ENCODE measurements at regions not wholly inside any gene's neighbourhood (a gene's known extent, or its start where the extent isn't known, plus 50 kb on each side); places are given as distances from the start of the nearest gene placed in this dataset.

DNA sequence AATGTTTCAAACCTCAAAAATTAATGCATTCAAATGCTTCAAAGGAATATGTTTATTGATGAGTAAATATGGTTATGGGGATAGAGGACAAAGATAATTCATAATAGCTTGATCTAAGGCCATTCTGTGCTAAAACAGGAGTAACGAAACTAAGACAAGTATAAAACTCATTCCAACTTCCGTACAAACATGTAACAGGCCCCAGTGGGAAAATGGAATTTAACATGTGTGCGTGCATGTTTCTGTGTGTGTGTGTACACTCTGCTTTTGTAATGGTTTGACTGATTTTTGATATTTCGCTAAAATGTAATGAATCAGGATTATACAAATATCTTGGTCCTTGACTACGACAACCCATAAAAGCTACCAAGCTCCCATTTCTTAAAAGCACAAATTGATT lies 91.0 kb downstream of the KLF12 start:
- DNase-seq (ENCODE audit: low read depth) = no peak

DNA sequence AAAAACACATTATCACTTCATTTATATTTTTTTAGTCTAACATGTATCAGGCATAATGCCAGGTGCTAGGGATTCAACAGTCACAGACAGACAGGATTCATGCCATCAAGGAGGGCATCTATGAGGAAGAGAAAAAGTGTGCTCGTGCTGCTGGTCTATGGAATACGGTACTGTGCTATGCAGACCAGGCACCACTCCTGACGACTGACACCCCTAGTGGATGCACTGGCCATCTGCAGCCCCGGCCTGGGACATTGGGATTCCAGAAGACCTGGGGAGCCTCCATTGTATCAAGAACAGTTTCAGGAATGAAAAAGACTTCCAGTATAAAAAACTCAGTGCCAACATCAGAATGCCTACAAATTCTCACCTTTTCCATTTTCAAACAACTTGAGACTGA lies 94.0 kb downstream of the KLF12 start:
- peak; percentile 18 for DNase-seq (ENCODE audit: low read depth)

DNA sequence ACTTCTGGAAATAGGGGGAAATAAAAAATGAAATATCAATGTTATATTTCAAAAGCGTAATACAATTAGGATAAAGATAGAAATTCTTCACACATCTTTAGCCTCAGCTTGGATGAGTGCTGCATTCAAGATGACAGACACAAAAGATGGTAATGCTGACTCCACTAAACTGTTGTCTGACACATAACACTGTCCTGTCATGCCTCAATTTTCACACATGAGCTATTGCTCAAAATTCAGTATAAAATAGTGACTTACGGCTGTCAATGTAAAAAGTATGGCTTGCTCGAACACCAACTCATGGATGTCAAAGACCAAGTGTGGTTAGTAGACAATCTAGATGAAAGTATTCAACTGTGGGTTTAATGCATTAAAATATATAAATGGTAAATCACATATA lies 94.5 kb downstream of the KLF12 start:
- DNase-seq (ENCODE audit: low read depth) = no peak

DNA sequence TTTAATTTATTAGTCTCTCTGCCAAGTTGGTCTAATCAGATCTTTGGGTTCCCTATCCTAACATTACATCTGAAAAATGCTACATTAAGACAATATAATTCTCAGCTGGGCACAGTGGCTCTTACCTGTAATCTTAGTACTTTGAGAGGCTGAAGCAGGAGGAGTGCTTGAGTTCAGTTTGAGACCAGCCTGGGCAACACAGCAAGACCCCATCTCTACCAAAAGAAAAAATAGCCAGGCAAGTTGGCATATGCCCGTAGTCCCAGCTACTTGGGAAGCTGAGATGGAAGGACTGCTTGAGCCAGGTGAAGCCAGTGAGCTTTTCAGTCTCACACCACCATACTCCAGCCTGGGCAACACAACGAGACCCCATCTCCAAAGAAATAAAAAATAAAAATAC lies 95.0 kb downstream of the KLF12 start:
- DNase-seq (ENCODE audit: low read depth) = no peak

DNA sequence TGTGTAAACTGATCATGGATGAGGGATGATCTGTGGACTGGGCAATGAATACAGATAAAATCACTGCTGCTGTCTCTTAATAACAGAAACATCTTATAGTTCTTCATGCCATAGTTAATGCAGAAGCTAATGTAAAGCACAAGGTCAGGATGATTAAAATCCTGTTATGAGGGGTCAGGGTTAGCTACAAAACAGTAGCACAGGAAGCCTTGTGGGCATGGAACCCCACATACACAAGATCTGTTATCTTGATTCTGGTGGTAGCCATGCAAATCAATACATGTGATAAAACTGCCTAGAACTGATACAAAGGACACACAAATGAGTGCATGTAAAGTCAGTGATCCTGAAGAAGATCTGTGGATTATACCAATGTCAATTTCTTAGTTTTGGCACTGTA lies 96.4 kb downstream of the KLF12 start:
- DNase-seq (ENCODE audit: low read depth) = no peak

DNA sequence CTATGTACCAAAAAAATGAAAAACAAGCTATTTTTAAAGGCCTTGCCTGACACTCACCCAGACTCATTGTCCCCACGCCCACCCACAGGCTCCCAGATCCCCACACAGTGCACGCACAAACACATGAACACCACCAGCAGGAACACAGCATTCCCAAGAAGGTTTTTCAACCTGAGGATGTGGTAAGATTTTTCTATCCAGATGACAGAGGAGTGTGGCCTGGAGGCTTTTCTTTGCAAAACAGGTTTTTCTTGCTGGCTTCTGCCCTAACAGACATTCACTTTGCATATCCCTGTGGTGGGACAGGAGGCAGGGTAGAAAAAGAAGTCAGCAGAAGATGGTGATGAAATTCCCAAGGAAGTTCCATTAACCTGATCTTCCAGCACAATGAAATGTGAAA lies 97.8 kb downstream of the KLF12 start:
- DNase-seq (ENCODE audit: low read depth) = no peak

DNA sequence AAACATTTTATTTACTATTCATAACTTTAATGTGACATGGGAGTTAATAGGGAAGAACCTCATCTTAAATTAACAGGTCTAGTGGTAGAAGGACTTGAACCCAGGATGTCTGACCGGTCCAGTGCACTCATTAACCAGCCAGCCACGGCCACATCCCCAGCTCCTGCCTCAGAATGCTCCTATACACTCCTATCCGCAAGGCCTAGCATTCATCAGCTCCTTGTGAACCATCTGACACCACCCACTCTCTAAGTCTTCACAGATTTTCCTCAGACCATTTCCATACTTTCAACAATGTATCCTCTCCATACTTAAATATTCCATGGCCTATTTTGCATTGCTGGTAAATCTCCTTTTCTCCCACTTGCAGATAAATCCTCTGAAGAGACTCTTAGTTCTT lies 98.3 kb downstream of the KLF12 start:
- DNase-seq (ENCODE audit: low read depth) = no peak

DNA sequence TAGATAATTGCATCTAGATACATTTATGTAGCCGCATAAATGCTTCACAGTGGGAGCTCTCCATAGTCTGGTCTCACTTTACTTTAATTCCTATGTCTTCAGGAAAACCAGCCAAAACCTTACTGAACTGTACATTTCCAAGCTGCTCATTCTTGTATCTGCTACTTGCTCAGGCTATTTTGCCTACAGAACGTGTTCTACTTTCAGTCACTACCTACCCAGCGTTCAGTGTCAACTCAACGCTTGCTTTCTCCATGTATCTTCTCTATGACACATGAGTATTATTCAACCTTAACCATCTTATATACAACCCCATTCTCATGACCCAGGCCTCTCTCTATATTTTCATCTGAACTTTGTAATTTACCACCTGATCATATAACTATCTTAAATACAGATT lies 101.9 kb downstream of the KLF12 start:
- no peak for DNase-seq (ENCODE audit: low read depth)

DNA sequence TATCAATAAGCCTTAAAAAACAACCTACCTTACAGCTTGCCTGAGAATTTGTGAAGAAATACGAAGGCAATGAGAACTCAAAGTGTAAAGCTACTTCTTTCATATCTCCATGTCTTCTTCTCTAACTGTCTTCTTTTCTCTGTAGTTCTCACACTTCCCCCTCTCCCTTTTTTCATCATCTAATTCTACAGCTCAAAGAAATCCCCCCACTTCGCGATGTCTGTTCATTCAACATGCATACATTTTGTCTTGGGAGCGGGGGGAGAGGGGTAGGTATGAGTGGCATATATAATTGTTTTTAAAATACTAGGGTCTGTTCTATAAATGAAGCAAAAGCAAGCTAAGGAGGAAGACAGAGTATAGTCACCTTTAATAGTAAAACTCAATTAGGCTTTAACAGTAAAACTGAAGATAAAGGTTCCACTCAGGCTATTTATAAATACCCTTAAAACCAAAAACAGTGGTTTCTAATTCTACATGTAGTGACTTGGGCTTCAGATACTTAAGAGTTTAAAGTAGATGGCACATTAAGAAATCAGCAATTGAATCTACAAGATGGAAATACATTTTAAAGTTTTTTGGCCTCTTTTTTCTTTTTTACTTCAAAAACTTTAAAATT lies 106.9 kb downstream of the KLF12 start:
- DNase-seq (ENCODE audit: low read depth) = no peak

DNA sequence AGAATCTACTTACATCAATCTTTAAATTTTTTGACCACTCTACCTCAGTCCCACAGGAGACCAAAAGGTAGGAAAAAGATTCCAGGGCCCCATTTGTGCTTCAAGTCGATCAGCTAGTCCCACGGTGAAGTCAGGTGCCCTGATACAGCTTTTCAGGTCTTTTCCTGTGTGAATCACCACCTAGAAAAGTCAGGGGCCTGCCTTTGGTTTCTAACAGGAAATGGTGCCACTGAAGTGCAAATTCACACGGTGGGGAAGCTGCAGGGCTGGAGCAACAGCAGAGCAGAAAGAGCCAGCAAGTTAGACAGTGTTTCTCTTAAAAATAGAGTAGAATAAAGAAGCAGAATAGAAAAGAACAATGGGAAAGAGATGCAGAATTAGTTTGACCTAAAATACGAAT lies 107.5 kb downstream of the KLF12 start:
- peak; percentile 40 for DNase-seq (ENCODE audit: low read depth)

DNA sequence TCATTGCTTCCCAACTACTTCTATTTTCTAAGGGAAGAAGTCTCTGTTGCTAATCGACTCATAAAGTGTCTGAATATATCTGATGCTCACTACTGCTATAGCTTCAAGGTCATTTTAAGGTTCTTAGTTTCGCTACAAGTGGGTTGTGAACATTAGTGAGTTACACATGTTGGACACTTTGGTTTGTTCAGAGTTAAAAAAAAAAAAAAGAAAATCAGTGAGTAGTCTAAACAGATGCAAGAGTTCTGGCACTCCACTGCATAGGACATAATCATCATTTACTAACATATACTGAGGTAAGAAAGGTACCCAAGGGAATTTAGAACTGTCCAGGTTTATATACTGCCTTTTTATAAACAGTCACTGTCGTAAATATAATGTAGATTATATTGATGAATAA lies 108.8 kb downstream of the KLF12 start:
- DNase-seq (ENCODE audit: low read depth) = no peak

DNA sequence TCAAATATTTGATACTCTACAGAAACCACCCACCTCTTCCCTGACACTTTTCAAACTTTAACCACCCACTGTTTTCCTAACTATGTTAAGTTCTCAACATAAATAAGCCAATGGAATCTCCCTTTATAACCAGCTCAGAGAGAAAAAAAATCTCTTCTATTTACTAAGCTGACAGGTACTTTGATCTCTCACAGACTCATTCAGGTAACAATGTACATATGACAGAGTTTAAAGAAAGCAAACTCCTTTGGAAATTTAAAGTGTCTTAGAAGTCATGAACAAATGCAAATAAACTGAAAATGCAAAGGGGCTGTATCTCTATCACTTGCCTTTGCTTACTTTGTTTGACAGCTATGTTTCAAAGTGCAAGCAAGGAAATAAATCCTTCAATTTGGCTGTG lies 109.3 kb downstream of the KLF12 start:
- no peak for DNase-seq (ENCODE audit: low read depth)

DNA sequence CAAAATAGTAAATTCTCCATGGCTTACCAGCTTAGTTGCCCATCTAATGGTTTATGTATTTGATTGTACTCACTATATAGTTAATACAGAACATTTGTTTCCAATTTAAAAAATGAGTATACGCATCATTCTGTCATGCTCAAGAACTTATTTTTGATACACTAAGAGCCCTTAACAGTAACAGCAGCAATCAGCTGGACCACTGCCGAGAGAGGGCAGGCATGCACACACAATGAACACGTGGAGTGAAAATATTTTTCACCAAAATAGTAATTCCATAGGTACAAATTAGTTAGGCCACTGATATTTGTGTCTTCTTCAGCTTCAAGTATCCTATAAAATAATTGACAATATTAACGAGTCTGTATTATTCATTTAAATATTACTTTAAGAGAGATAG lies 109.9 kb downstream of the KLF12 start:
- no peak for DNase-seq (ENCODE audit: low read depth)

DNA sequence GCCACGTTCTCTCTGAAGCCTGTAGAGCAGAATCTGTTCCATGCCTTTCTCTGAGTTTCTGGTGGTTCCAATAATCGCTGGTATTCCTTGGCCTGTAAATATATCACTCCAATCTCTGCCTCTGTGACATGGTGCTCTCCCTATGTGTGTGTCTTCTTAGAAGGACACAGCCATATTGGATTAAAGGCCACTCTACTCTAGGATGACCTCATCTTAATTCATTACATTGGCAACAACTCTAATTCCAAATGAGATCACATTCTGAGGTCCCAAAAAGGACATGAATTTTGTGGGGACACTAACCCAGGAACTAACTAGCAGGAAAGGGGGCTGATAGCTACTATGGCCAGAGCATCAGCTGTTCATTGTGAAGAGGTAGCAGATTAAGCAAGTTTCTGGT lies 110.7 kb downstream of the KLF12 start:
- no peak for DNase-seq (ENCODE audit: low read depth)

DNA sequence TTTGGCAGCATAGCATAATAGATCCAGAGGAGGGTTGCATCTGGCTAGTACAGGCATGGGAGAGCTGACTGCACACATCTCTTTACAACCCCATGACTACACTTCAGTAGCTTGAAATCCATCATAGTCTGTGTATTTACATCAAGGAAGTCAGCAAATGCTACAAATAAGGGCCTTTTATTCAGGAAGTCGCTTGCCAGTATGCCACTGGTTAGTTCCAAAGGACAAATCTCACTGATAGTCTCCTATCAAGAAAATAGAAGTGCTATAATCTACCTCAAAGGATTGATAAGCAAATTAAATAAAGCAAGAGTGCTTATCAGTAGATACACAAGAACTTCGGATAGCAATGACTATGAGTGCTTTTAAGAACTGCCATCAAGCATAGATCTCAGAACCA lies 112.7 kb downstream of the KLF12 start:
- no peak for DNase-seq (ENCODE audit: low read depth)

DNA sequence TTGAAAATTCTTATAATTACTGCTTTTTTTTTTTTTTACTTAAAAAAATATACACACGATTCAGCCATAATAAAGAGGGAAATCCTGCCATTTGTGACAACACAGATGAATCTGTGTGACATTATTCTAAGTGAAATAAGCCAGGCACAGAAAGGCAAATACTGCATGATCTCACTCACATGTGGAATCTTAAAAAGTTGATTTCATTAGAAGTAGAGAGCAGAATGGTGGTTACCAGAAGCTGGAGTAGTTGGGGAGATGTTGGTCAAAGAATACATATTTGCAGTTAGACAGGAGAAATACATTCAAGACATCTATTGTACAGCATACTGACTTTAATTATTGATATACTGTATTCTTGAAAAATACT lies 116.2 kb downstream of the KLF12 start:
- no peak for DNase-seq (ENCODE audit: low read depth)

DNA sequence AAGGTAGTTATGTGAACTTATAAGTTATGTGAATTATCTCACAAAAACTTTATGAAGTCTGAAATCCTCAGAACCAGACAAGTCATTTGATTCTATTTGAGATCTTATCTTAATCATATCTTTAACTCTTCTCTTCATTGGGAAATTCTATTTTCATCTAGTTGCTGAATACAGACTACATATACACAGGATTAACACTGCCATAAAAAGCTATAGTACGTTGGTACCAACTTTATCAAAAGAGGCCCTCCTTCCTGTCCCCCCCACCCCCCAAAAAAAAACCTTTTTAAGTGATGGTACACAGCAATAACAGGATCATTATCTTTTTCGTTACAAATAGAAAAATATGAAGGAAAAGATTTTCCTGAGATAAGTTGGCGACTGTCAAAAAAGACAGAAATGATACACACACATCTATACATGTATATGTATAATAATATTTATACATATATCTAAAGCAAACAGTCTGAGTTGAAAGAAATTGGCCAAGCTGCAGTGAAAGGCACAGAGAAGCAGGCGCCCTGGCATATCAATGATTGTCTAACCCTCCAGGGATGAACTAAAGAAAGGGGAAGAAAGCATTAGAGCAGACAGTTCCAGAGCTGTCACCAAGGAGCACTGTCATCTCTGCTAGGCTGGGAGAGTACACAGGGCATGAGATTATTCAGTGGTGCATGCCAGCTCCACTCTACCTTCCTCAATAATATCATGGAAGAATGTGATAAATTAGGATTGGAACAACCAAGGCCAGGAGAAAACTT lies 116.7 kb downstream of the KLF12 start:
- DNase-seq (ENCODE audit: low read depth) = no peak

DNA sequence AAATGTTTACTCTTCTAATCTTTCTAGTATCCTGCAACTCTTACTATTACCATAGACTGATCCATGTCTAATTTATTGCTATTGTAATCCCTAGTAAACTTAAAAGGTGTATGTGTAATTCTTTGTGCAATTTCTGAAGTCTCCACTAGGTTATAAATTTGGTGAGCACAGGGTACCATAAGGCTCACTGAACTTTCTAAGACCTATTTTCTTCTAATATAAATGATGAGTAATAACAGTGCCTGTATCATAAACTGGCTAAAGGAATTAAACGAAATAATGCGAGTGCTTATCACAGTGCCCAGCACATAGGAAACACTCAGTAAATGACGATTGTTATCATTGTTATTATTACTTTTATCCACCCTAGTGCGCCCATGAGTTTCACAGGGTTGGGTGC lies 119.1 kb downstream of the KLF12 start:
- DNase-seq (ENCODE audit: low read depth) = no peak

DNA sequence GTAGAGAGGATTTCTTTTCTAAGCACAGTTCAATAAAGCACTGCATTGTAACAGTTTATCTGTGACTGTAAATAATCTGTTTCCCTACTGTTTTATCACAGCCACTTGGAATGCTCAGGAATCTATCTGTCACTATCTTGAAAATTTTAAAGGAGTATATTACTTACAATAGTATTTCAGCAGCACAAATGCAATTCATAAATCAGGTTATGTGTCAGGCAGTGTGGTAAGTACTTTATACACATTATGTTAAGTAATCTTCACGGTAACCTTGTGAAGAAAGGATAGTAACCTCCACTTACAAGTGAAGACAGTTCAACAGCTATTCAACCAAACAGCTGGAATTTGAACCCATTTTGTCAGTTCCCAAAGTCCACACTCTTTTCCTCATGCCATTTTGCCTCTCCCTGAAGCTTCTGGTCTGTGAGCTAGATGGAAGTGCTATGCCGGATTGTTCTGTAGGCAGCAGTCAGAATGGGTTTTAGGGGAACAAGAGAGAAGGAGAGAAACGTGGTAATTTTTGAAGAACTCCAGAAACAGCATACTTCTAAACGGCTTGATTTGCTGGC lies 125.0 kb downstream of the KLF12 start:
- DNase-seq (ENCODE audit: low read depth) = no peak

DNA sequence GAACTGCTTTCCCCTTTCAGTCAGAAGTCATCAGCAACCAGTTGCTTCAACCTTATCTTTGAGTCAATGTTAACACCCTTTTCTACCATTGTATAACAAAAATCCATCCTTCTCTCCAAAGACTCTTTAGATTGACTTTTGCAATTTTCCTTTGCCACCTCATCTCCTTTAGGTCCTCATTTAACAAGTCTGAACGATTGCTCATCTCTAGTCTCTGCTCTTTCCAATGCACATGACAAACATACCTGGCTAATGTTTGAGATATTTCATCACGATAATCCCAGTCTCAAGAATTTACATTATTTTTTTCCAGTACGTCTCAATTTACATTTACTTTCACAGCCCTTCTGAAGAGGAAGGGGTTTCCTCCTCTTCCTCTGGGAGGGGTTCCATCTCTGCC lies 127.5 kb downstream of the KLF12 start:
- no peak for DNase-seq (ENCODE audit: low read depth)

DNA sequence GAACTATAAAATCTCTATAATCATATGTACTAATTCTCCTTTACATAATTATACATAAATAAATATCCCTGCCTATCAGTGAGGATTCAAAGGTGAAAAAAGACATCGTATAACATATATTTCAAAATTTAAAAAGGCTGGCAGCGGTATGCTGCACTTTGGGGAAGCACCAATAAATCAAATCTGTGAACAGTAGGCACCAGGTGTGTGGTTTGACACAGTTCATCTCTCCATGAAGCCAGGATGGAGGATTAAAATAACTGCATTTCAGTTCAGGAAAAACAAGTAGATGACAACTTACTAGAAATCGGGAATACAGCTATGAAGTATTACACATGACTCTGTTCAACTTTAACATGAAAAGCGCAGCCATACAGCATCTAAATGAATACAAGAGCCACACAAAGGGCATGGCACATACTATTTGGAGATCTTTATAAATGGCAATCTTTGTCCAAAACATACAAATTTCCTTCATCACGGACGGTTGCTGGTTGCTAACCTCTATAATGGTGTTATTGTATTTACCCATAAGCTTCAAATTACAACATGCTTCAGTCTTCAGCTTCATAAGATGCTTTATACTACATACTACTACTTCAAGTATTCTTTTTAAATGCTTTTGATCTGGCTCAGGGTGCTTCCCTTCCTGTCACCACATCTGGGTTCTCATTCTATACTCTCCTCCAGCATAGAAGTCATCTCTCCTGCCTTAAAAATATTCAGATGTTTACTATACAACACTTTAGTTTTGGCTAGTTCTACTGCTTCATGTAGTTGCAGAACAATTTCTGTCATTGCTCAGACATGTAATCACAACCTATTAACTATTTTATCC lies 128.7 kb downstream of the KLF12 start:
- no peak for DNase-seq (ENCODE audit: low read depth)

DNA sequence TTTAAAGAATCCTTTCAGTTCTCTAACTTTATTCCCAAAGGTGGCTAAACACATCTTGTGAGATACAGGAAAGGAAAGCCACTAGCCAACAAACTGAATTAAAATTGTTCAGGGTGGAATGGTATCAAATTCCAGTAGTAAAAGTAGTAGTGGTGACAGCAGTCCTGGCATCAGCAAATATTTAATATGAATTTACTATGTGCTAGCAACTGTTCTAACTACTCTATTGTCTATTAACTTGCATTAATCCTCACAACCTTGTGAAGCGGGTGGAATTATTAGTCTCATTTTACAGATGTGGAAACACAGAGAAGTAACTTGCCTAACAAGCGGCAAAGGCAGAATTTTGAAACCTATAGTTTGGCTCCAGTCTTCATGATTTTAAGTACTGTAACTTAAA lies 130.1 kb downstream of the KLF12 start:
- no peak for DNase-seq (ENCODE audit: low read depth)

DNA sequence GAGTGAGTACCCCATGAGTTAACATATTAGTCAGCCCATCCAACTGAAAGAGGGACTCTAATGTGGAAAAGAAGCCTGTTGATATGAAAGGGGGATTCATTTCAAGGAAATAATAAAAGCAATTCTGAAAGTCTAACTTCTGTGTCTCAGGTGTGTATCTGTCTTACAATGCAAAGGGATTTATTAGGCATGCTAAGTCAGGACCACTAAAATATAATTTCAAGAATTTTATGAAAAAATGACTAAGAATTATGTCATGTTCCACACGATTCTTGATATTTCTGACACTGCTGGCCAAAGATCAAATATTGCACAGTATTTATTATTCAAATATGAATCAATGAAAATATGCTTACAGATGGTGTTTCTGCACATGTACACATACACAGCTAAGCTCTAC lies 130.8 kb downstream of the KLF12 start:
- no peak for DNase-seq (ENCODE audit: low read depth)
